ENCODE measurements at regions not wholly inside any gene's neighbourhood (a gene's known extent, or its start where the extent isn't known, plus 50 kb on each side); places are given as distances from the start of the nearest gene placed in this dataset.

DNA sequence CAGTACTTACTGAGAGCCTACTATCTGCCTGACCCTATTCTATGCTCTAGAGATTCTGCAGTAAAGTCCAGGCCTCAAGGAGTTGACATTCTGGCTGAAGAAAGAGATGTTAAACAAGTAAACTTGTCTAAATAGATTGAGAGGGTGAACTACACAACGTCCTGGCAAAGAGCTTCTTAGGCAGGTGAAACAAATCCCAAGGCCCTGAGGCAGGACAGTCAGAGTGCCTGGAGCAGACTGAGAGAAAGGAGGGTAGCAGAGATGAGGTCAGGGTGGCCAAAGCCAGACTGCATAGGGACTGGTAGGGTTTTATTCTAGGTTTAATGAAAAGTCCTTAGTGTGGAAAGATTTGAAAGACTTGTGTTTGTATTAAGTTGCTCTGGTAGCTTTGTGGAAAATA is 84.5 kb upstream of the ATP11B start:
- no peaks in the 10 kb centered on the region for H3K9me3 Mint-ChIP-seq
- peaks cover 4% of the 10 kb centered on the region for H3K27me3 Mint-ChIP-seq (ENCODE audit: low read depth)
- no peaks in the 10 kb centered on the region for H3K36me3 Mint-ChIP-seq (ENCODE audit: low read depth)
- TF ChIP-seq, protein P1, sequence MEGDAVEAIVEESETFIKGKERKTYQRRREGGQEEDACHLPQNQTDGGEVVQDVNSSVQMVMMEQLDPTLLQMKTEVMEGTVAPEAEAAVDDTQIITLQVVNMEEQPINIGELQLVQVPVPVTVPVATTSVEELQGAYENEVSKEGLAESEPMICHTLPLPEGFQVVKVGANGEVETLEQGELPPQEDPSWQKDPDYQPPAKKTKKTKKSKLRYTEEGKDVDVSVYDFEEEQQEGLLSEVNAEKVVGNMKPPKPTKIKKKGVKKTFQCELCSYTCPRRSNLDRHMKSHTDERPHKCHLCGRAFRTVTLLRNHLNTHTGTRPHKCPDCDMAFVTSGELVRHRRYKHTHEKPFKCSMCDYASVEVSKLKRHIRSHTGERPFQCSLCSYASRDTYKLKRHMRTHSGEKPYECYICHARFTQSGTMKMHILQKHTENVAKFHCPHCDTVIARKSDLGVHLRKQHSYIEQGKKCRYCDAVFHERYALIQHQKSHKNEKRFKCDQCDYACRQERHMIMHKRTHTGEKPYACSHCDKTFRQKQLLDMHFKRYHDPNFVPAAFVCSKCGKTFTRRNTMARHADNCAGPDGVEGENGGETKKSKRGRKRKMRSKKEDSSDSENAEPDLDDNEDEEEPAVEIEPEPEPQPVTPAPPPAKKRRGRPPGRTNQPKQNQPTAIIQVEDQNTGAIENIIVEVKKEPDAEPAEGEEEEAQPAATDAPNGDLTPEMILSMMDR (IDR thresholded peaks at IDR 0.05; ENCODE audit: unreplicated experiment in 3 of 3): no peak
- no peaks in the 10 kb centered on the region for H3K4me1 Mint-ChIP-seq
- no peak overlapping the region for H3K4me3 Mint-ChIP-seq
- no peak overlapping the region for H3K27ac Mint-ChIP-seq

- H3K36me3 Mint-ChIP-seq (ENCODE audit: low read depth): no peaks in the 10 kb centered on the region
- TF ChIP-seq, protein P1 (IDR thresholded peaks at IDR 0.05; ENCODE audit: unreplicated experiment in 3 of 3): no peak
Measured at GRCh38 chr3:182709306-182709705, 84.0 kb upstream of the ATP11B start.

GRCh38 chr3:182710557-182711157 is 82.6 kb upstream of the ATP11B start:
- no peak overlapping the region for H3K4me3 Mint-ChIP-seq
- no peaks in the 10 kb centered on the region for H3K36me3 Mint-ChIP-seq (ENCODE audit: low read depth)
- TF ChIP-seq, protein P1 (IDR thresholded peaks at IDR 0.05; ENCODE audit: unreplicated experiment in 3 of 3): peak; percentile 54 to 67 (median 59)
- no peaks in the 10 kb centered on the region for H3K4me1 Mint-ChIP-seq
- H3K27ac Mint-ChIP-seq: no peak overlapping the region
- no peaks in the 10 kb centered on the region for H3K9me3 Mint-ChIP-seq
- H3K27me3 Mint-ChIP-seq (ENCODE audit: low read depth): peaks cover 4% of the 10 kb centered on the region

More at GRCh38 chr3:182709306-182709705, 84.0 kb upstream of the ATP11B start:
- H3K4me3 Mint-ChIP-seq: no peak overlapping the region
- no peak overlapping the region for H3K27ac Mint-ChIP-seq
- H3K9me3 Mint-ChIP-seq: no peaks in the 10 kb centered on the region
- no peaks in the 10 kb centered on the region for H3K4me1 Mint-ChIP-seq
- peaks cover 4% of the 10 kb centered on the region for H3K27me3 Mint-ChIP-seq (ENCODE audit: low read depth)

DNA sequence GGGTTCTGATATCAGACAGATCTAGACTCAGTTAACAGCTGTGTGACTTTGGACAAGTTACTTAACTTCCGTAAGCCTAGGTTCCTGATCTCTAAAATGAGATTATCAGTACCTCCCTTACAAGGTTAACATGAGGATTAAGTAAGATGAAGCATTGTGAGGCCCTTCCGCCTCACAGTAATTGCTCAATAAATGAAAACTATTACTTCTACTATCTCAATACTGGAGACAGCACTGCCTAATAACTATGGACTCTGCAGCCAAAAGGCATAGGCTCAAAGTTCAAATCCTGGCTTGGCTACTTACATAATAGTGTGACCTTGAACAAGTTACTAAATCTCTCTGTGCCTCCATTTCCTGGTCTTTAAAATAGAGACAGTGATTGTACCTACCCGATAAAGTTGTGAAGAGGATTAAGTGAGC is 82.0 kb upstream of the ATP11B start:
- no peaks in the 10 kb centered on the region for H3K9me3 Mint-ChIP-seq
- no peak overlapping the region for H3K27ac Mint-ChIP-seq
- H3K4me1 Mint-ChIP-seq: peaks cover 4% of the 10 kb centered on the region
- TF ChIP-seq, protein P1 (IDR thresholded peaks at IDR 0.05; ENCODE audit: unreplicated experiment in 3 of 3): no peak
- peaks cover 4% of the 10 kb centered on the region for H3K27me3 Mint-ChIP-seq (ENCODE audit: low read depth)
- no peaks in the 10 kb centered on the region for H3K36me3 Mint-ChIP-seq (ENCODE audit: low read depth)
- no peak overlapping the region for H3K4me3 Mint-ChIP-seq

GRCh38 chr3:182711853-182712252 is 81.5 kb upstream of the ATP11B start:
- H3K36me3 Mint-ChIP-seq (ENCODE audit: low read depth): no peaks in the 10 kb centered on the region
- peaks cover 8% of the 10 kb centered on the region for H3K4me1 Mint-ChIP-seq
- H3K4me3 Mint-ChIP-seq: no peak overlapping the region
- peaks cover 4% of the 10 kb centered on the region for H3K27me3 Mint-ChIP-seq (ENCODE audit: low read depth)
- no peak overlapping the region for H3K27ac Mint-ChIP-seq
- TF ChIP-seq, protein P1 (IDR thresholded peaks at IDR 0.05; ENCODE audit: unreplicated experiment in 3 of 3): no peak
- H3K9me3 Mint-ChIP-seq: no peaks in the 10 kb centered on the region

DNA sequence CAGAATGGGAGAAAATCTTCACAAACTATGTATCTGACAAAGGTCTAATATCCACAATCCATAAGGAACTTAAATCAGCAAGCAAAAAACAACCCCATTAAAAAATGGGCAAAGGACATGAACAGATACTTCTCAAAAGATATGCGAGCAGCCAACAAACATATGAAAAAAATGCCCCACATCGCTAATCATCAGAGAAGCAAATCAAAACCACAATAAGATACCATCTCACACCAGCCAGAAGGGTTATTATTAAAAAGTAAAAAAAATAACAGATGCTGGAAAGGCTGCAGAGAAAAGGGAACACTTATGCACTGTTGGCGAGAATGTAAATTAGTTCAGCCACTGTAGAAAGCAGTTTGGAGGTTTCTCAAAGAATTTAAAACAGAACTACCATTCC is 80.2 kb upstream of the ATP11B start:
- H3K4me3 Mint-ChIP-seq: no peak overlapping the region
- TF ChIP-seq, protein P1 (IDR thresholded peaks at IDR 0.05; ENCODE audit: unreplicated experiment in 3 of 3): no peak
- H3K9me3 Mint-ChIP-seq: no peaks in the 10 kb centered on the region
- H3K36me3 Mint-ChIP-seq (ENCODE audit: low read depth): no peaks in the 10 kb centered on the region
- H3K27ac Mint-ChIP-seq: no peak overlapping the region
- H3K4me1 Mint-ChIP-seq: peaks cover 8% of the 10 kb centered on the region
- H3K27me3 Mint-ChIP-seq (ENCODE audit: low read depth): peaks cover 4% of the 10 kb centered on the region
